Inflammatory macrophage treated with lipopolysaccharide for 1 hour (primary cell): ENCODE measurements at regions not wholly inside any gene's neighbourhood (a gene's known extent, or its start where the extent isn't known, plus 50 kb on each side); places are given as distances from the start of the nearest gene placed in this dataset.
A peak's percentile ranks its signal among the peaks of the same experiment; 100 is the strongest.

Experiments used
- DNase-seq, 2 donors: peaks; one replicate each; pipeline ENCODE4 v3.0.0-alpha.2; 2020 to 2022

DNA sequence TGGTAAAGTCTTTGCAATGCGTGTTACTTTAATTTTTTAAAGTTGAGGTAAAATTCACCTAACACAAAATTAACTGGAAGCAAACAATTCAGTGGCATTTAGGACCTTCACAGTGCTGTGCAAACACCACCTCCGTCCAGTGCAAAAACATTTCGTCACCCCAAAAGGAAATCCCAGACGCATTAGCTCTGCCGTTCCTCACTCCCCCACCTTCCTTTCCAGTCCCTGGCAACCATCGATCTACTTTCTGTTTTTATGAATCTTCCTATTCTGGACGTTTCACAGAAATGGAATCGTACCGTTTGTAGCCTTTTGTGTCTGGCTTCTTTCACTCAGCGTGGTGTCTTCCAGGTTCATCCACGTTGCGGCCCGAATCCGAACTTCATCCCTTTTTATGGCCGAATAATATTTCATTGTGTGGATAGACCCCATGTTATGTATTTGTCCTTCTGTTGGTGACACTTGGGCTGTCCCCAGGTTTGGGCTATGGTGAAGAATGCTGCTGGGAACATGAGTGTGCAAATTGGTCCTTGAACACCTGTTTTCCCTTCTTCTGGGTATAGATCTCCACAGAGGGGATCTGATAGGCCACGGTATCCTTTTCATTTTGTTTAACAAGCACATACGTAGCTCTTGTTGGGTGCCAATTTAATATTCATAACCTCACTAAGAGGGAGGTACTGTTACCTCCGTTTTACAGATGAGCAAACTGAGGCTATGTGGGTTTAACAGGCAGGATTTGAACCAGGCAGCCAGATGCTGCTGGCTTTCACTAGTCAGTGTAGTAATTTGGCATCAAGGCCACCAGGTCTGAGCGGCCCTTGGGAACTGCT lies 232.0 kb upstream of the GSE1 start:
- peak in 1 of 2 donors; percentile 14 for DNase-seq

DNA sequence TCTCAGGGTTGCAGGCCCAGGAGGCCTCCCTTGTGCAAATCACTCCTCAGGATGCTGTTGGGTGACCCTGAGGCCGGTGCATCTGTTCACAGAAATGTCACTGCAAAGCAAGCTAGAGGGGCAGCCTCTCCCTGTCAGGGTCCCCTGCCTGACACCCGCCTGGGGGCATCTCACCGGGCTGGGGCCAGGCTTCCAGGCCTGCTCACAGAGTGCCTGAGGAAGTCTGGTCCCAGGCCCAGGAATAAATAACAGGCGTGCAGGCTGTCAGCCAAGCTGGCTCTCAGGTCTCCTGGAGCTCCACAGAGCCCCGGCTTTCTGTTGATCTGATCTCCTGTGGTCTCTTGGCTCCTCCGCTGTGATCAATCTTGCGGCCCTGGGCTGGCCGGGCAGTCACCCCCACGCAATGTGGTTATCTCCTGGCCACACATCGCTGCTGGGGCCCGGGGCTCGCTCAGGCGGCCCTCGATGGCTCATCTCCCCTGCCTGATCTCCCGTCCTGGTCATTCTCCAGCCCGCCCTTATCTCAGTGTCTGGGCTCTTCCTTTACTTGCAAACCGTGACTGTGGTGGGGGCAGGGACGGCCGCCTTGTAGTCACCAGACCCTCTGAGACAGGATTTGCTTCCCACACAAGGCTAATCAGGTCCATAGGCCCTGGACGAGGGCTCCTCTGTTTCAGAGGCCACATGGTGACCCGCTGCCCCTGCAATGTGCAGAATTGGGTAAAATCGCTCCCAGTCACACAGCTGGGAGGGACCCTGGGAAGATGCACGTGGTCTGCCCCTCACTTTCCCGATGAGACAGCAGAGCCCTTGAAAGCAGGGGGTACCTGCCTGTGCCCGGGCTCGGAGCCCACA lies 231.2 kb upstream of the GSE1 start:
- DNase-seq, result no peak

DNA sequence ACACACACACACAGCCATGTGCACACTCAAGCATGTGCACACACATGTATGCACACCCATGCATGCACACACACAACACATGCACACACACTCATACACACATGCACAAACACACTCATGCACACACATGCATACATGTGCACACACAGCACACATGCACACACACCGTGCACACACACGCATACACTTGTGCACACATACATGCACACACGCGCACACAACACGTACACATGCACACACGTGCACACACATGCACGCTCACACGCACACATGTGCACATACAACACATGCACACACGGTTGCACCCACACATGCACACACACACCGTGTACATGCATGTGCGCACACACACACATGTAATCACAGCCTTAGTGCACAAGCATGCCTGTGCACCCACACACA lies 230.4 kb upstream of the GSE1 start:
- DNase-seq, result no peak

DNA sequence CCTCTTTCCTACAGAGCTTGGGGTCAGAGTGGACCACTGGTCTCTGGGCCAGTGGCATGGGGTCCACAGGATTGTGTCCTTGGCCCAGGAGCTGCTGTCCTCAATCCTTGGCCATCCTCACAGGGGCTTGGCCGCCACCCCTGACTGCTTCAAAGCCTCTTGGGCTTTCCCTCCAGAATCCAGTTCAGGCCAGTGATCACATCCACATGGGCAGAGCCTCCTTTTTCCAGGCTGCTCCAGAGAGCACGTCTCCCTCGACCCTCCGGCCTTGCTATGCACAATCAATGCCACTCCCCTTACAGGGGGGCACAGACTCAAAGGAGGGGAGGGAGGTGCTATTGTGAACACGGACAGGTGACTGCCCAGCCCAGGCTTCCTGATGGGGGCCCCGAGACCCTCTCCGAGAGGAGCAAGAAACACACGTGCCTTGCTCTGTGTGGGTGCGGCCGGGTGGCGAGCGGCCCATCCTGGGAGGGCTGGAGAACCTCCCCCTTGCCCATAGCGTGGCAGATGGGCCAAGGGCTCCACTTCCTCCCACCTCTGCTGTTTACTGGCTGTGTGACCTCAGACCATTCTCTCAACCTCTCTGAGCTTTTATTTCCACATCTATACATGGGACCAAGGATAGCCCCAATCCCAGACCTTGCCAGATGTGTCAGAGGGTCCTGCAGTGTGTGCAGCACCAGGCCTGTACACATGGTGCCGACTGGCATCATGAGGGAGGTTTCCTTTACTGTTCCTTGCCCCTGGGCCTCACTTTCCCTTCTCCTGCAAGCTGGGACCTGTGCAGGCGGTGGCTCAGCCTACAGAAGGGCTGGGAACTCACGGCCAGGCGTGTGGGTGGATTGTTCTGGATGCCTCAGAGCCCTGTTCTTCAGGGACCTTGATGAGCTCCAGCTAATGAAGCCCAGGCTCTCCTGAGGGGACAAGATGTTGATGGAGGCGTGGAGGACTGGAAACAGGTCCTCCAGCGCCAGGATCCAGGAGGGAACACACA lies 229.0 kb upstream of the GSE1 start:
- peak in 1 of 2 donors; percentile 1 for DNase-seq

DNA sequence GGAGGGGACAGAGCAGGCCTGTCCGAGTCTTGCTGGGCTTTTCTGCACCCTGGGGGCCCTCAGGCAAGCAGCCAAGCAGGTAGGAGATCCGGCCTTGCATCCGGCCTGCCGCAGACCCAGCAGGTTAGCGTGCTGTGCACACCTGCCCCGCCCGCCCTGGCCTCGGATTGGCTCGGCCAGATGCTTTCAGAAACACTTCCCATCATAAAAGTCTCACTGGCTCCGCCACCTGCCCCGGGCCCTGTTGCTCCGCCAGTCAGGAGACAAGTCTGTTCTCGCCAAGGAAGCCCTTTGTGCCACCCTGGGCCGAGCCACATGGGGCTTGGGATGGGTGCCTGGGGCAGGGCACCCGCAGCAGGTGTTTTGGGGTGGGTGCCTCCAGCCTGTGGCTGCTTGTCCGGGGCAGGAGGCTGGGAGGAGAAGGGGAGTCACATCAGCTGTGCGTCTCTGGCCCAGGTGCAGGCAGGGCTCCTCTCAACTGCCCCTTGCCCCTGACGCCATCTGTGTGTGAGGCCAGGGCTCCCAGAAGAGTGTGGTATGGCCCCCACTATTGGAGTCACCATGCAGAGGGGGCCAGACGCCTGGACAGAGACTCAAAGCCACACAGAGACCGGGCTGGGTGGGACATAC lies 228.2 kb upstream of the GSE1 start:
- no peak for DNase-seq

DNA sequence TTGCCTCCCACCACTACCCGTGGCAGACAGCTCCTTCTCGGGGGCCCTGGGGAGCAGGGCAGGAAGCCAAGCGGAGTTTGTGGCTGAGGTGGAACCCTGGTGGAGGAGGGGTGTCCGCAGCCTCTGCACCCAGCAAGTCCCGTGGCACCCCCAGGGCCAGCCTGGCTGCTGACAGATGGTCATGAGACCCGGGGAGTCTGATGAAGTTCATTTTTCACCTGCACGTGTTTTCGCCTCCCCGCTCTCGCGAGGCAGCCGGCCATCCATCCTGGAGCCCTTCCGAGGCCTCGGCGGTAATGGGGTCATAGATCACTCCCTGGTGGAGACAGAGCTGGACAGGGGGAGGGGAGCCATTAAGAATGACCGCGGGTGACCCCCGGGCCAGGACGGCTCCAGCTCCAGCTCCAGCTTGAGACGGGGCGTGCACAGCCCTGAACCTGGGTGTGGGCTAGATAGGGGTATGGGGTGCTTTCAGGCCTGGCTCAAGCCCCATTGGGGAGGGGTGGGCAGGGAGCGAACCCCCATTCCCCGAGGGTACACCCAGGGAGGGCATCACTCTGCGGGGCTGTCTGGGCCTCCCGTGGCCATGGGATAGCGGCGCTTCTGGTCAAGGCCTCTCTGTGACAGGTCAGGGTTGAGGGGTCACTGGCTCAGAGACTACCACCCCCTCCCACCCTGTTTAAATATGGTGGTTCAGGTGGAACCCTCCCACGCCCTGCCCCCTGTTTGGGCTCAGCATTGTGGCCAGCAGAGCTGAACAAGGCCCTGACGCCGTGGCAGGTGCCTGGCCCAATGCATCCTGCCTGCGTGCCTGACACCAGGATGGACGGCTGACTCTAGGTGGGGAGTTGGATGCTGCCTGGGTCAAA lies 227.4 kb upstream of the GSE1 start:
- no peak for DNase-seq

DNA sequence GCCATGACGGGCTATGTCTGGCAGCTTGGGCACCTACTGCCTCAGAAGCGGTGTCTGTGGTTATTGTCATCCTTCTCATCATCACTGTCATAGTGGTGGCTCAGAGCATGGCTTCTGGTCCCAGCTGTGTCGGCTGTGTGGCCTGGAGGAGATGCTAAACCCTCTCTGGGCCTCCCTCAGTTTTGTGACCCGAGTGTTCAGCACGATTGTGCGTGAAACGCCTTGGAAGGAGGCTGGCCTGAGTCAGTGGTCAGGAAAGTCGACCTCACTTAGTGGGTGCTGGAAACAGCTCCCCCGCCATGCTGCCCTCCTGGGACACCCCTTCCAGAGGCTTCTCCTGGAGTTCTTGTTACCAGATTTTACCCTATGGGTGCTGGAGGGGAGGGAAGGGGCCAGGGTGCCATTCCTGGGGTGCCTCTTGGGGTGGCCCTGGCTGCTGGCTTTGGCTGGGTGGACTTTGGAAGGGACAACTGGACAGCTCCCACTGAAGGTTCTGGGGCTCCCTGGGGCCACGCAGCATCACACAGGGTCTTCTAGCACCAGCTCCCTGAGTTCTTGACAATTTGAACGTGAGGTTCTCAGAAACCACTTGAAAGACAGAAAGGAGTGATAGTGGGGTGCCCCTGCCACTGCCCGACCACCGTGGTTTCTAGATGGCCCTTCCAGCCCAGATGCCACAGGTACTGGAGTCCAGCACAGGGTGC lies 226.5 kb upstream of the GSE1 start:
- no peak for DNase-seq

DNA sequence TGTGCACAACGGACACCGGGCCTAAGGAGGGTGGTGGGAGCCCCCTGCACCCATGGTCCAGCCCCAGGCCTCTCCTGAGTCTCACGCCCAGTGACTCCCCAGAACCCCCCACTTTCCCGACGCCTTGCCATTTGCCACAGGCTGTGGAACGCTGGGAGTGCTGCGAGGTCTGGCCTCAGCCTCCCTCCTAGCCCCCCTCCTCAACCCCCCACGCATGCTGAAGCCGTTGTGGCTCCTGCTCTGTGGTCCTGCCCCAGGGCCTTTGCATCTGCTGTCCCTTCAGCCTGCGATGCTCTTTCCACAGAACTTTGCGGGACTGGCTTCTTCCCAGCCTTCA lies 226.0 kb upstream of the GSE1 start:
- no peak for DNase-seq

DNA sequence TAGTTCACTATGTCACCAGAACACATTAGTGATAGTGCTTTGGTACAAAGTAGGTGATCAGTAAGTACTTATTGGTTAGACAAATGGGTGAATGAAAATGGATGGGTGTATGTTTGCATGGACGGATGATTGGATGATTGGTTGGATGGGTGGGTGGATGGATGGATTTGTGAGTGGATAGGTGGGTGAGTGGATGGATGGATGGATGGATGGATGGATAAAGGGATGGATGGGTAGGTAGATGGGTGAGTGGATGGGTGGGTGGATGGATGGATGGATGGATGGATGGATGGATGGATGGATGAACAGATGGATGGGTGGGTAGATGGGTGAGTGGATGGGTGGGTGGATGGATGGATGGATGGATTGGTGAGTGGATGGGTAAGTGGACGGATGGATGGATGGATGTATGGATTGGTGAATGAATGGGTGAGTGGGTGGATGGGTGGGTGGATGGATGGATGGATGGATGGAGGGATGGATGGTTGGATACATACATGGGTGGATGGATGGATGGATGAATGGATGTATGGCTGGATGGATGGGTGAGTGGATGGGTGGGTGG lies 225.3 kb upstream of the GSE1 start:
- no peak for DNase-seq

DNA sequence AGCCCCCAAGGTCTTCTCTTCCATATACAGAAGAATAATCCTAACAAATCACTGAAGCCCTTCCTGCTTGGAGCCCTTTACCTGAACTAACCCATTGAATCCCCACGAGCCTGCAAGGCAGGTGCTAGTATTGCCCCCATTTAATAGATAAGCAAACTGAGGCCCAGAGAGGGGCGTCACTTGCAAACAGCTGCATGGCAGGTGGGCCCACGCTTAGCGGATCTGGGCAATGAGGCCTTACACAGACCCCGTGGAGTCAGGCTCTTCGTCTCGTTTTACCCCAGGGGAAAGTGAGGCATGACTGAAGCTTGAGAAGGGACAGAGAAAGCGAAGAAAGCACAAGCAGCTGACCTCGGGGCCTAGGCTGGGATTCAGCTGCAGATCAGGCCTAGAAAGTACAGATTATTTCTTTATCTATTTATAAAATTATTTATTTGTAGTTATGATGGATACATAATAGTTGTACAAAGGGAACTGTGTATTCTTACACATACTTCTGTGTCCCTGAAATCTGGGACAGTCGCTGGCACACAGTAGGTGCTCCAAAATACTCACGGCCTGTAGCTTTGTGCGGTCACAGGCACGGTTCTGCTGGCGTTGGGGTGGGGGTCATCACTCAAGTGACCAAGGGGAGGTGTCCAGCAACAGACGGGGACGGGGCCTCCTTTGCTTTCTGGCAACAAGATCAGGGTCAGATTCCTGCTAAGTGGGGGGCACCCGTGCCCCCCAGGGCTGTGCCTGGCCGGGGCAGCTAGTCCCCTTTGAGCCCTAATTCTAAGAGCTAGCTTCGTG lies 223.2 kb upstream of the GSE1 start:
- DNase-seq, result no peak

DNA sequence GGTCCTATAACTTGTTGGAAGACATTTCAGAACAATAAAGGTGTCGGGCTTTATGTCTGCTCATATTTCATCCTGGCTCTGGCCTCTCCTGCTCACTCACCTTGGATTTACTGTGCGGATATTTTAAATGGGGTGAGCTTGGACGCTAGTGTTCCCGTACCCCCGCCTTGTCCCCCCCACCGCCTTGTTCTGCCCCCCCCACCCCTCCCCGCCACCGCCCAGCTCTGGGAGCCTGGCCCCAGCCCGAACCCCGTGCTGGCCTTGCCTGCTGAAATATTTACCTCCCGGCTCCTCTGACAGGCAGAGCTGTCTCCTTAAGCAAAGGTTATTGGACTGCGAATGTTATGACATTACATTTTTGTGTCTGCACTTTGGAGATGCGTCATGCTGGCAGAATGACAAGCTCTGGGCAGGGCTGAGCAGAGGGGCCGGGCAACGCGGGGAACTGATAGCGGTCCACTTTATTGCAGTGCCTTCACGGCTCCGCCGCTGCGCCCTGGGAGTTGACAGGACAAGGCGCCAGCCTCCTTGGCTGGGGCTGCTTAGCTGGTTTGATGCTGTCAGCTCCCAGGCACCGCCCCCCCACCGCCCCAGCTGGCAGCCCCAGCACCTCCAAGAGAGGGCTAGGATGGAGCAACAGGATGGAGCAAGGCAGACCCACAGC lies 222.5 kb upstream of the GSE1 start:
- no peak for DNase-seq

DNA sequence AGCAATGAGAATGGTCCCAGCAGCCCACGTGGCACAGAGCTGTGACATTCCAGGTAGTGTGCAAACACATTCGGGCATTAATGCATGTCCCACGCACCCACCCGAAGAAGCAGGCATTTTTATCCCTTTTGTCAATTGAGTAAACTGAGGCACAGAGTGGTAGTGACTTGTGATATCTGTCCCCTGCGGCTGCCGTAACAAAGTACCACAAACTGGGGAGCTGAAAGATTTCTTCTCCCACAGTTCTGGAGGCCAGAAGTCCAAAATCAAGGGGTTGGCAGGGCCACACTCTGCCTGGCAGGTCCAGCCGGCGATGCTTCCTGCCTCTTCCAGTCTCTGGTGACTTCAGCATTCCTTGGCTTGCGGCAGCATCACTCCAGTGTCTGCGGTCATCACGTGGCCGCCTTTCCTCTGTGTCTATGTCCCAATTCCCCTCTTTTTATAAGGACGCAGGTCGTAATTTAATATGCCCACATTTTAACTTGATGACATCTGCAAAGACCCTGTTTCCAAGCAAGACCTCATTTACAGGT lies 221.9 kb upstream of the GSE1 start:
- DNase-seq, result no peak

DNA sequence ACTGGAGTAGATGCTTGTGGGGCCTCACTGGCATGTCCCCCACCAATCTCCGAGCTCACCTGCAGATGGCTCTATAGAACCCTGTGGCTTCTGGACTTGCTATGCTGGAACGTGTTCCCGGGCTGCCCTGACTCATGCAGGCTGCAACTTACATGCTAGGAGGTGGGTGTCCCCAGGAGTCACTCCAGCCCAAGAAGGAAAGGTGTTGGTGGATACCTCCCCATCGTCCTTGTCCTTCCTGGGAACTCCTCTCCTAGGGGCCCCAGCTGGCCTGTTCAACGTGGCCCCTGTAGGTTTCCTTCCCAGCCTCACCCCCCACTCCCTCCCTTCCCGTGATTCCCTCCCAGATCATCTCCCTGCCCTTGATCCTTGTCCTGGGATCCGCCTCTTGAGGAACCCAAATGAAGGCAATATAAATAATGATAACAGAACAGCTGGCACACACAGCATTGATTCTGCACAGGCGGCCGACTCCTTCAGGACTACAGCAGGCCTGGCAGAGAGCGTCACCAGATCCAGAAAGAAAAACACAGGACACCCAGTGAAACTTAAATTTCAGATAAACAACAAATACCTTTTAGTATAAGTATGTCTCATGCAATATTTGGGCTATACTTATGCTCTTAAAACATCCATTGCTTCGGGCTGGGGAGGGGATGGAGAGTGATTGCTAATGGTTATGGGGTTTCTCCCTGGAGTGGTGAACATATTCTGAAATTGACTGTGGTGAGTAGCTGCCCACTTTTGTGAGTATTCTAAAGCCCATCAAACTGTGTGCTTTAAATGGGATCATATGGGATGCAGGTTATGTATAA lies 221.1 kb upstream of the GSE1 start:
- DNase-seq, result no peak

DNA sequence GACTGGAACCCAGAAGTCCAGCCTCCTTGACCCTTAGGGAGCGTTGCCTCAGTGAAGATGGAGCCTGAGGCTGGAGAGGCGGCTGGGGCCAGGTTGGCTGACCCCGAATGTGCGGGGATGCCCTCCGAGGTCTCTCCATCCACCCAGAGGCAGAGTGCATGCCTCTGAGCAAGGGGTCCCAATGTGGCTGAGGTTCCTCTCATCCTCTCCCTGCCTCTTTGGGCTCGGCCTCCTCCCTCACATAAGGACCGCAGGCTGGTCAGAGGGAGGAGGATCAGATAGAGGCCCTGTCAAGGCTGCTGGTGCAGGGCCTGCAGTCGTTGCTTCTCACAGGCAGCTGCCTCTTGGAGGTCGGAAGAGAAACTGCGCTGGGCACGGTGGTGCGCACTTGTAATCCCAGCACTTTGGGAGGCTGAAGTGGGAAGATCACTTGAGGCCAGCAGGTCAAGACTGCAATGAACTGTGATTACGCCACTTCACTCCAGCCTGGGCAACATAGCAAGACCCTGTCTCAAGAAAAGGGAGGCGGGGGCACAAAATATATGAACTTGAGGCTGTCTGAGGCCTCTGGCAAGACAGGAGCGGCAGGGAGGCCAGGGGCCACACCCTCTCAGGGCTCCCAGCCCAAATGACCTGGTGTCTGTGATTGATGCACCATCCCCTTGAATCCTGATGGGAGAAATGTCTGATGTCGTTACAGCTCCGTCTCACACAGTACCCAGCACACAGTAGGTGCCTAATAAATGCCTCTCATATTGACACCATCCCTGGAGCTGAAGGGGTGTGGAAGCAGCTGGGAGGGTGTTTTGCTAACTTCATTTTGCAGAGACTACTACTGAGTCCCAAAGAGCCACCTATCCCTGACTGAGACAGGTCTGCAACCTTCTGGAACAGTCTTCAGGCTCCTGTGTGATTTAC lies 220.1 kb upstream of the GSE1 start:
- no peak for DNase-seq

DNA sequence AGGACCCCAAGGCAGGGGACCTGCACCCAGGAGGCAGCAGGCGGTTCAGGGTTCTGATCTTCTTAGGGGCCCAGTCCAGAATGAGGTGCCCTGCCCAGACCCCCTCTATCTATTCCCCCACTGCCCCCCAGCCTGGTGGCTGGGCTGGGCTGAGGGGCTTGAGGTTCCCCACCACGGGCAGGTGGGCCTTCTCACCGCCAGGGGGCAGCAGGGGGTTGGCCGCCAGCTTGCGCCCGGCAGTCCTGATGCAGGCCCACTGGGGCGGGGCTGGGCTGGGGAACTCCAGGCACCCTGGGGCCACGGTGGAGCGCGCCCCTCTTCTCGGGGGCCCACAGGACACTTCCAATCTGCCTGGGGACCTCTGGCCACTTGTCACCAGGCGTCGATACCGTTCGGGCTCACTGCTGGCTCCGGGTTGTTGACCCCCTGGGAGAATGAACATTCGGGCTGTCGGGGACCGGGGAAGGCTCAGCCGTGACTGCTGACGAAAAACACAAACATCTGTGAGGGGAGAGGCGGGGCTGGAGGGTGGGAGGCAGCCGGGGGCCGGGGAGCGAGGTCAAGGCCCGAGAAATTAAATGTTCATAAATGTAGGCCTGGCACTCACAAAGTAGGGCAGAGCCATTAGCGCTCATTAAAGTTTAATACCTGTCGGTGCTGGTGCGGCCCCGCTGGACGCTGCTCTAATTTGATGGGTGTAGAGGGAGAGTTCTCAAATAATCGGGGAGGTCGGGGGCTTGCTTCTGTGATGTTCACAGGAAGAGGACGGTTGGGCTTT lies 219.3 kb upstream of the GSE1 start:
- DNase-seq, result peak; percentile 22 to 64
